Mammary epithelial cell (primary cell): ENCODE measurements at regions not wholly inside any gene's neighbourhood (a gene's known extent, or its start where the extent isn't known, plus 50 kb on each side); places are given as distances from the start of the nearest gene placed in this dataset.

Source experiments
- EZH2 ChIP-seq: IDR thresholded peaks from 2 replicates; pipeline ENCODE4 v1.6.1; 2012; ENCODE audit warnings: low read length, inconsistent platforms, borderline replicate concordance
- TF ChIP-seq, protein P1 (sequence below), 2 donors: IDR thresholded peaks in 1 of 2; conservative IDR thresholded peaks in 1 of 2; 2 replicates each; pipeline ENCODE4 v1.5.1; 2011 to 2012; ENCODE audit warnings: inconsistent platforms in 2 of 2, low read length in 2 of 2, mild to moderate bottlenecking in 2 of 2, control low read depth in 1 of 2, low read depth in 1 of 2; ENCODE audit not compliant: insufficient read depth in 1 of 2; ENCODE audit errors: extremely low read depth in 1 of 2

DNA sequence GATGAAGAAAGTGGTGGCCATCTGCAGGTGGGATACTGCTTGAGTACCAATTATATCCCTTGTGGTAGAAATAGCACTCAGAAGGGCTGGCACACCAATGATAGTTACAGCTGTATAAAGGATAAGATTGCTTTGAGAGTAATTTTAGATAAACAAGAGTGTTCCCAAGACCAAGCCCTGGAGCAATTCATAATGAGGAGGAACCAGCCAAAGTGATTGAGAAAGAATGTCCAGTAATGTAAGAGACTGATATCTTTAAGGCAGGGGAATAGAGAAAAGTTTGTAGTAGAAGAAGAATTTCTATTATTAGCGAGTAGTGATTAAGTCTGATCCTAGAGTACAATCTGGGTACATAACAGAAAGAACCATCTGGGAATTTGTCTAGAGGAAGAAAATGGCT, 945.1 kb downstream of the OTOL1 start:
- TF ChIP-seq, protein P1, sequence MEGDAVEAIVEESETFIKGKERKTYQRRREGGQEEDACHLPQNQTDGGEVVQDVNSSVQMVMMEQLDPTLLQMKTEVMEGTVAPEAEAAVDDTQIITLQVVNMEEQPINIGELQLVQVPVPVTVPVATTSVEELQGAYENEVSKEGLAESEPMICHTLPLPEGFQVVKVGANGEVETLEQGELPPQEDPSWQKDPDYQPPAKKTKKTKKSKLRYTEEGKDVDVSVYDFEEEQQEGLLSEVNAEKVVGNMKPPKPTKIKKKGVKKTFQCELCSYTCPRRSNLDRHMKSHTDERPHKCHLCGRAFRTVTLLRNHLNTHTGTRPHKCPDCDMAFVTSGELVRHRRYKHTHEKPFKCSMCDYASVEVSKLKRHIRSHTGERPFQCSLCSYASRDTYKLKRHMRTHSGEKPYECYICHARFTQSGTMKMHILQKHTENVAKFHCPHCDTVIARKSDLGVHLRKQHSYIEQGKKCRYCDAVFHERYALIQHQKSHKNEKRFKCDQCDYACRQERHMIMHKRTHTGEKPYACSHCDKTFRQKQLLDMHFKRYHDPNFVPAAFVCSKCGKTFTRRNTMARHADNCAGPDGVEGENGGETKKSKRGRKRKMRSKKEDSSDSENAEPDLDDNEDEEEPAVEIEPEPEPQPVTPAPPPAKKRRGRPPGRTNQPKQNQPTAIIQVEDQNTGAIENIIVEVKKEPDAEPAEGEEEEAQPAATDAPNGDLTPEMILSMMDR (conservative IDR thresholded peaks at IDR 0.05 in 1 of 2, IDR thresholded peaks at IDR 0.05 in 1 of 2; ENCODE audit: extremely low read depth in 1 of 2, insufficient read depth in 1 of 2, low read depth in 1 of 2, low read length in 2 of 2), result no peak
- TF ChIP-seq EZH2, result no peak
